ENCODE measurements at regions not wholly inside any gene's neighbourhood (a gene's known extent, or its start where the extent isn't known, plus 50 kb on each side); places are given as distances from the start of the nearest gene placed in this dataset.
"Not testable (repeated sequence)": the region's sequence is repeated elsewhere in the genome, so short reads cannot be mapped to it uniquely, and the experiment has no call there.

- DNase-seq: no peak
Observed at GRCh38 chr6:51062166-51062722, 243.6 kb downstream of the TFAP2B start.

- DNase-seq: no peak
Observed at GRCh38 chr6:51077821-51078518, 259.3 kb downstream of the TFAP2B start.

- no peak for DNase-seq
Observed at GRCh38 chr6:51090343-51090742, 271.7 kb downstream of the TFAP2B start.

GRCh38 chr6:51093871-51094270 lies 275.2 kb downstream of the TFAP2B start:
- DNase-seq: no peak

GRCh38 chr6:51094271-51094670 lies 275.6 kb downstream of the TFAP2B start:
- DNase-seq: no peak

- DNase-seq: no peak
Observed at GRCh38 chr6:51098246-51098645, 279.6 kb downstream of the TFAP2B start.

GRCh38 chr6:51098791-51099190 lies 280.1 kb downstream of the TFAP2B start:
- DNase-seq: no peak

- no peak for DNase-seq
Observed at GRCh38 chr6:51099201-51099600, 280.5 kb downstream of the TFAP2B start.

GRCh38 chr6:51105357-51105756 lies 286.7 kb downstream of the TFAP2B start:
- no peak for DNase-seq

- no peak for DNase-seq
Observed at GRCh38 chr6:51107769-51108203, 289.1 kb downstream of the TFAP2B start.

GRCh38 chr6:51108563-51109234 lies 290.0 kb downstream of the TFAP2B start:
- no peak for DNase-seq

- DNase-seq: no peak
Observed at GRCh38 chr6:51112731-51113130, 294.1 kb downstream of the TFAP2B start.

GRCh38 chr6:51116723-51117122 lies 298.1 kb downstream of the TFAP2B start:
- DNase-seq: no peak

GRCh38 chr6:51118792-51119191 lies 300.1 kb downstream of the TFAP2B start:
- DNase-seq: no peak

GRCh38 chr6:51120016-51120415 lies 301.3 kb downstream of the TFAP2B start:
- no peak for DNase-seq

GRCh38 chr6:51121380-51121976 lies 302.8 kb downstream of the TFAP2B start:
- not testable (repeated sequence) for DNase-seq

- DNase-seq: no peak
Observed at GRCh38 chr6:51129043-51129442, 310.4 kb downstream of the TFAP2B start.

- no peak for DNase-seq
Observed at GRCh38 chr6:51137777-51138176, 319.1 kb downstream of the TFAP2B start.

- no peak for DNase-seq
Observed at GRCh38 chr6:51139950-51140385, 321.3 kb downstream of the TFAP2B start.

GRCh38 chr6:51141080-51141479 lies 322.4 kb downstream of the TFAP2B start:
- no peak for DNase-seq

- no peak for DNase-seq
Observed at GRCh38 chr6:51147756-51148155, 329.1 kb downstream of the TFAP2B start.

GRCh38 chr6:51152594-51152993 lies 333.9 kb downstream of the TFAP2B start:
- DNase-seq: no peak

- DNase-seq: no peak
Observed at GRCh38 chr6:51153109-51153508, 334.4 kb downstream of the TFAP2B start.

GRCh38 chr6:51154925-51155324 lies 336.3 kb downstream of the TFAP2B start:
- not testable (repeated sequence) for DNase-seq

All from CD4-positive, alpha-beta T cell treated with Interleukin-4 for 1 hour (primary cell).